GM23338 (cell line): ENCODE measurements at regions not wholly inside any gene's neighbourhood (a gene's known extent, or its start where the extent isn't known, plus 50 kb on each side); places are given as distances from the start of the nearest gene placed in this dataset.

Experiments used
- ATAC-seq: fragments of 200-7000 bp; cut with Tn5 transposase; 3 replicates; pipeline ENCODE4 v1.9.1; 2020
- DNase-seq: peaks from one replicate; pipeline ENCODE4 v3.0.0-alpha.2; 2015; ENCODE audit warnings: low spot score
- H2AFZ ChIP-seq: fragments of 200-600 bp; sonication (generic); 2 replicates; pipeline ENCODE4 v1.8.0; 2016; ENCODE audit warnings: antibody characterized with exemption, mild to moderate bottlenecking, moderate library complexity
- H3F3A ChIP-seq: fragments of 200-600 bp; sonication (generic); replicated peaks from 2 replicates; pipeline ENCODE4 v1.8.0; 2017; ENCODE audit warnings: antibody characterized with exemption, mixed run types, low read depth
- H3K27ac ChIP-seq: fragments of 200-600 bp; sonication (generic); 2 replicates; pipeline ENCODE4 v1.6.1; 2016; ENCODE audit warnings: low read depth
- H3K27me3 ChIP-seq: fragments of 200-600 bp; sonication (generic); 2 replicates; pipeline ENCODE4 v1.8.0; 2016; ENCODE audit warnings: mild to moderate bottlenecking, mixed run types, moderate library complexity; ENCODE audit not compliant: insufficient read depth
- H3K36me3 ChIP-seq: fragments of 200-600 bp; sonication (generic); 2 replicates; pipeline ENCODE4 v1.8.0; 2016; ENCODE audit warnings: mild to moderate bottlenecking; ENCODE audit not compliant: insufficient read depth
- H3K4me1 ChIP-seq: fragments of 200-600 bp; sonication (generic); 2 replicates; pipeline ENCODE4 v1.8.0; 2016; ENCODE audit warnings: mild to moderate bottlenecking, moderate library complexity; ENCODE audit not compliant: insufficient read depth
- H3K4me2 ChIP-seq: fragments of 200-600 bp; sonication (generic); 2 replicates; pipeline ENCODE4 v1.7.1; 2017; ENCODE audit warnings: mixed run types
- H3K4me3 ChIP-seq: fragments of 200-600 bp; sonication (generic); 2 replicates; pipeline ENCODE4 v1.6.1; 2016; ENCODE audit warnings: mixed run types
- H3K79me2 ChIP-seq: fragments of 200-600 bp; sonication (generic); replicated peaks from 2 replicates; pipeline ENCODE4 v1.8.0; 2017; ENCODE audit warnings: mild to moderate bottlenecking; ENCODE audit not compliant: insufficient read depth
- H3K9me2 ChIP-seq: fragments of 200-600 bp; sonication (generic); 2 replicates; pipeline ENCODE4 v1.8.0; 2017; ENCODE audit not compliant: insufficient read depth
- H4K20me1 ChIP-seq: fragments of 200-600 bp; sonication (generic); replicated peaks from 2 replicates; pipeline ENCODE4 v1.8.0; 2017; ENCODE audit warnings: mild to moderate bottlenecking; ENCODE audit not compliant: insufficient read depth
- H3K27ac Mint-ChIP-seq: 2 replicates; pipeline ENCODE4 v1.8.0; 2020; ENCODE audit warnings: inconsistent platforms, mild to moderate bottlenecking, moderate library complexity, mixed read lengths
- H3K27me3 Mint-ChIP-seq: 3 replicates; pipeline ENCODE4 v1.8.0; 2022; ENCODE audit warnings: low read depth, mild to moderate bottlenecking, moderate library complexity, mixed read lengths, inconsistent platforms; ENCODE audit not compliant: insufficient read depth, poor library complexity
- H3K36me3 Mint-ChIP-seq: 3 replicates; pipeline ENCODE4 v1.8.0; 2021; ENCODE audit warnings: low read depth, mild to moderate bottlenecking, inconsistent platforms, moderate library complexity, mixed read lengths
- H3K4me1 Mint-ChIP-seq: 3 replicates; pipeline ENCODE4 v1.8.0; 2020; ENCODE audit warnings: mild to moderate bottlenecking, inconsistent platforms, mixed read lengths
- H3K4me3 Mint-ChIP-seq: 3 replicates; pipeline ENCODE4 v1.8.0; 2021; ENCODE audit warnings: moderate library complexity, mild to moderate bottlenecking, inconsistent platforms, mixed read lengths
- H3K9me3 Mint-ChIP-seq: 3 replicates; pipeline ENCODE4 v1.8.0; 2020; ENCODE audit warnings: moderate library complexity, mild to moderate bottlenecking, inconsistent platforms, mixed read lengths
- CREB1 ChIP-seq: fragments of 250-450 bp; sonication (Bioruptor Pico); IDR thresholded peaks from 2 replicates; pipeline ENCODE4 v1.5.0; 2020; ENCODE audit warnings: low read depth, mild to moderate bottlenecking, moderate library complexity
- ETS1 ChIP-seq: IDR thresholded peaks from 2 replicates; pipeline ENCODE4 v1.6.1; 2016; ENCODE audit warnings: antibody characterized with exemption
- EZH2 ChIP-seq: fragments of 200-600 bp; sonication (generic); IDR thresholded peaks from one replicate; pipeline ENCODE4 v1.8.0; 2017; ENCODE audit warnings: antibody characterized with exemption, mild to moderate bottlenecking, low read depth; ENCODE audit not compliant: unreplicated experiment
- EZH2phosphoT487 ChIP-seq: fragments of 200-600 bp; sonication (generic); IDR thresholded peaks from one replicate; pipeline ENCODE4 v1.8.1; 2018; ENCODE audit warnings: antibody characterized with exemption; ENCODE audit not compliant: unreplicated experiment
- JUNB ChIP-seq: IDR thresholded peaks from one replicate; pipeline ENCODE4 v1.6.1; 2016; ENCODE audit warnings: antibody characterized with exemption; ENCODE audit not compliant: unreplicated experiment
- NANOG ChIP-seq: IDR thresholded peaks from 2 replicates; pipeline ENCODE4 v1.6.1; 2016; ENCODE audit warnings: antibody characterized with exemption, borderline replicate concordance
- POLR2AphosphoS5 ChIP-seq: IDR thresholded peaks from 2 replicates; pipeline ENCODE4 v1.6.1; 2016; ENCODE audit warnings: antibody characterized with exemption, low read depth
- REST ChIP-seq: IDR thresholded peaks from one replicate; pipeline ENCODE4 v1.6.1; 2018; ENCODE audit warnings: antibody characterized with exemption; ENCODE audit not compliant: unreplicated experiment
- STAT1 ChIP-seq: IDR thresholded peaks from one replicate; pipeline ENCODE4 v1.6.1; 2016; ENCODE audit warnings: antibody characterized with exemption; ENCODE audit not compliant: unreplicated experiment
- ZNF114 ChIP-seq: fragments of 250-450 bp; sonication (Bioruptor Pico); IDR thresholded peaks from 2 replicates; pipeline ENCODE4 v1.5.0; 2020; ENCODE audit warnings: mild to moderate bottlenecking, moderate library complexity
- ZNF331 ChIP-seq: fragments of 250-450 bp; sonication (Bioruptor Pico); IDR thresholded peaks from 2 replicates; pipeline ENCODE4 v1.5.0; 2020; ENCODE audit warnings: low read depth, mild to moderate bottlenecking, moderate library complexity
- ZNF462 ChIP-seq: fragments of 250-450 bp; sonication (Bioruptor Pico); IDR thresholded peaks from 2 replicates; pipeline ENCODE4 v1.5.0; 2020; ENCODE audit warnings: mild to moderate bottlenecking, moderate library complexity
- TF ChIP-seq, protein P1 (sequence below), 2 experiments: fragments of 200-600 bp in 1 of 2; sonication (generic) in 1 of 2; conservative IDR thresholded peaks; 2 replicates each; pipeline versions ENCODE4 v1.5.1 to v1.6.1; 2016 to 2017; ENCODE audit warnings: antibody characterized with exemption in 2 of 2, low read depth in 2 of 2, mild to moderate bottlenecking in 2 of 2, moderate library complexity in 1 of 2

DNA sequence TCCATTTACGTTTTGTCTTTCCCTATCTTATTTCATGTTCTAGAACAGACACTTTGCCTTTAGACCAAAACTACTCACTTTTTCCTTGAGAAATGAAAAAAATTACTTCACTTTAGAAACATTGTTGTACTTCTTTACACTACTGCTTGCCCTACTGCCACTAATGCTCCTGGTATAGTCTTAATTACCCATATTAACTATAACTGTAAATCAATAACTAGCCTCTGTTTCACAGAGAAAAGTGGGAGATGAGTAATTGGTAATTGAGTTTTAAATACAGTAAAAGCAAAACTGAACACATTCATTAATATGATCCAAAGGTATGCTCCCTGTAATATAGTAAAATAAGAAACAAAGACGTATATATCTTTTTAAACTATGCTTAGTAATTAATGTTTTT, 111.1 kb upstream of the JADE1 start:
- H3K4me1 ChIP-seq = no peaks in the 10 kb centered on the region
- ATAC-seq (no peak), DNase-seq (no peak)
- H3K36me3 Mint-ChIP-seq = 0 out of 3 replicates have a peak, but pooled peaks cover 3% of the 10 kb centered on the region
- H3K4me2 ChIP-seq = no peak overlapping the region
- no peaks in the 10 kb centered on the region for H4K20me1 ChIP-seq
- no peaks in the 10 kb centered on the region for H3K9me2 ChIP-seq
- H3K4me3 Mint-ChIP-seq = no peak overlapping the region
- H3K36me3 ChIP-seq = no peaks in the 10 kb centered on the region
- H3K79me2 ChIP-seq = no peaks in the 10 kb centered on the region
- no peak for TF ChIP-seq POLR2AphosphoS5
- TF ChIP-seq STAT1 = no peak
- TF ChIP-seq JUNB = no peak
- no peak for TF ChIP-seq CREB1
- no peak for TF ChIP-seq NANOG
- TF ChIP-seq, protein P1, sequence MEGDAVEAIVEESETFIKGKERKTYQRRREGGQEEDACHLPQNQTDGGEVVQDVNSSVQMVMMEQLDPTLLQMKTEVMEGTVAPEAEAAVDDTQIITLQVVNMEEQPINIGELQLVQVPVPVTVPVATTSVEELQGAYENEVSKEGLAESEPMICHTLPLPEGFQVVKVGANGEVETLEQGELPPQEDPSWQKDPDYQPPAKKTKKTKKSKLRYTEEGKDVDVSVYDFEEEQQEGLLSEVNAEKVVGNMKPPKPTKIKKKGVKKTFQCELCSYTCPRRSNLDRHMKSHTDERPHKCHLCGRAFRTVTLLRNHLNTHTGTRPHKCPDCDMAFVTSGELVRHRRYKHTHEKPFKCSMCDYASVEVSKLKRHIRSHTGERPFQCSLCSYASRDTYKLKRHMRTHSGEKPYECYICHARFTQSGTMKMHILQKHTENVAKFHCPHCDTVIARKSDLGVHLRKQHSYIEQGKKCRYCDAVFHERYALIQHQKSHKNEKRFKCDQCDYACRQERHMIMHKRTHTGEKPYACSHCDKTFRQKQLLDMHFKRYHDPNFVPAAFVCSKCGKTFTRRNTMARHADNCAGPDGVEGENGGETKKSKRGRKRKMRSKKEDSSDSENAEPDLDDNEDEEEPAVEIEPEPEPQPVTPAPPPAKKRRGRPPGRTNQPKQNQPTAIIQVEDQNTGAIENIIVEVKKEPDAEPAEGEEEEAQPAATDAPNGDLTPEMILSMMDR (conservative IDR thresholded peaks at IDR 0.05; ENCODE audit: low read depth in 2 of 2) = no peak
- no peak for TF ChIP-seq ZNF114 (CRISPR knock-in tag)
- no peak for TF ChIP-seq ZNF331 (CRISPR knock-in tag)
- no peak for TF ChIP-seq ZNF462
- no peak for TF ChIP-seq EZH2
- TF ChIP-seq EZH2phosphoT487 = no peak
- TF ChIP-seq REST = no peak
- TF ChIP-seq ETS1 = no peak
- H3K27me3 ChIP-seq = no peaks in the 10 kb centered on the region
- H3K27ac Mint-ChIP-seq = no peak overlapping the region
- H3K4me3 ChIP-seq = no peak overlapping the region
- H2AFZ ChIP-seq = no peak overlapping the region
- H3K9me3 Mint-ChIP-seq = no peaks in the 10 kb centered on the region; the same call in 2 of the 3 replicates
- H3K4me1 Mint-ChIP-seq = no peaks in the 10 kb centered on the region; the same call in 2 of the 3 replicates
- H3K27ac ChIP-seq = no peak overlapping the region
- H3F3A ChIP-seq = no peaks in the 10 kb centered on the region
- H3K27me3 Mint-ChIP-seq = peaks cover 2% of the 10 kb centered on the region
